Body of pancreas (tissue), 4 donors: ENCODE measurements at regions not wholly inside any gene's neighbourhood (a gene's known extent, or its start where the extent isn't known, plus 50 kb on each side); places are given as distances from the start of the nearest gene placed in this dataset.
"Not testable (repeated sequence)": the region's sequence is repeated elsewhere in the genome, so short reads cannot be mapped to it uniquely, and the experiment has no call there.

Source experiments
- CTCF ChIP-seq, 7 experiments: fragments of 450-650 bp in 4 of 7; fragments of 200-600 bp in 3 of 7; sonication (generic) in 3 of 7; IDR thresholded peaks; one replicate each; pipeline ENCODE4 v1.5.1; 2016 to 2019; ENCODE audit warnings: antibody characterized with exemption in 7 of 7
- POLR2A ChIP-seq, 3 donors: fragments of 450-650 bp; IDR thresholded peaks; one replicate each; pipeline ENCODE4 v1.6.1; 2016; ENCODE audit warnings: antibody characterized with exemption in 3 of 3, mild to moderate bottlenecking in 2 of 3

DNA sequence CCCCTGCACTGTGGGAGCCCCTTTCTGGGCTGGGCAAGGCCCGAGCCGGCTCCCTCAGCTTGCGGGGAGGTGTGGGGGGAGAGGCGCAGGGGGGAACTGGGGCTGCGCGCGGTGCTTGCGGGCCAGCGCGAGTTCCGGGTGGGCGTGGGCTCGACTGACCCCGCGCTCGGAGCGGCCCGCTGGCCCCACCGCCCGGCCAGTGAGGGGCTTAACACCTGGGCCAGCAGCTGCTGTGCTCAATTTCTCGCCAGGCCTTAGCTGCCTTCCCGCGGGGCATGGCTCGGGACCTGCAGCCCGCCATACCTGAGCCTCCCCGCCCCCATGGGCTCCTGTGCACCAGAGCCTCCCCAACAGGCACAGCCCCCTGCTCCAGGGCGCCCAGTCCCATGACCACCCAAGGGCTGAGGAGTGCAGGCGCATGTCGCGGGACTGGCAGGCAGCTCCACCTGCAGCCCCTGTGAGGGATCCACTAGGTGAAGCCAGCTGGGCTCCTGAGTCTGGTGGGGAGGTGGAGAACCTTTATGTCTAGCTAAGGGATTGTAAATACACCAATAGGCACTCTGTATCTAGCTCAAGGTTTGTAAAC lies 122.8 kb upstream of the FAT4 start:
- TF ChIP-seq CTCF, POLR2A (IDR thresholded peaks at IDR 0.05): not testable (repeated sequence)
